ENCODE measurements at regions not wholly inside any gene's neighbourhood (a gene's known extent, or its start where the extent isn't known, plus 50 kb on each side); places are given as distances from the start of the nearest gene placed in this dataset.
A peak's percentile ranks its signal among the peaks of the same experiment; 100 is the strongest.

DNA sequence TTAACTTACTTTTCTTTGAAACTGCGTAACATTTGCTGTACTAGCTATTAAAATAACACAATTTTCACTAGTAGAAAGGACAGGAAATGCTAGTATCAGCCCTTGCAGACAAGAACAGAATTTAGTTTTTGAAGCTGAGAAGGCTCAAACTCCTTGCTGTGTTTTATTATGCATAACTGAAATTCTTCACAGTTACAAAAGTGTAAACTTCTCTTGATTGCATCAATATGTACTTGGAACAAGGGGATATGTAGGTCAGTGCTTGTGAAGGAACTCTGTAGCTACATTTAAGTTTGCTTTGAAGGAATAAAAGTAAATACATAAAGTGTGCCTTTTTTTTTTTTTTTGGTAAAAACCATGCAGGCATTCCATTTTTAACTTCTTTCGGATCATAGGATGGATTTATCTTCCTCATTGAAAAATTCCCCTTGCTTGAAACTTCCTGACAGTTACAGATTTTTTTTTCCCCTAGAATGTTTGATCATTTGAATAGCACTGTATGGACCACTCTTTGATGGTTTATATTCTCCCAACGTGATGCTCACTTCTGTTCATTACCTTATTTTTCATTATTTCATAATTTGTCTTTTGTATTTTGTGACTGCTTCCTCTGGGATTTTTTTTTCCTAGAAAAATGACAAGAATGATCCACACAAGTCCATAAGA is 94.9 kb upstream of the DAB2 start:
- ATAC-seq, result peak; percentile 78
- intact Hi-C loops (cut with DNase I), result no loop called here
- no peak for DNase-seq (ENCODE audit: low spot score)

DNA sequence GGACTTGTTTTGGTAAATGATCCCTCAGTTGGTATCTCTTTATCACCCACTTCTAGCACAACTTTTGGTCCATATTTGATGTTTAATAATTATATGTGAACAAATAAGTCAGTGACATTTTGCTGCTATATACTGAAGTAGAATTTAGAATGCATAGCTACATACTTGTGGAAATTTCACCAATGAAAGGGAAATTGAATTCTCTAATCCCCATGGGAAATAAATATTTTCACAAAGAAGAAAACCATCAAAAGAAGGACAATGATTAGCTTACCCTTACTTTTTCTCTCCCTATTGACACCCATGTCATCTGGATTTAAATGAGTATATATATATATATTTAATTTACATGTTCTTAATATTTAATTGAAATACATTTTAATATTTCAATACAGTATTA is 94.3 kb upstream of the DAB2 start:
- DNase-seq (ENCODE audit: low spot score) (no peak), ATAC-seq (no peak)
- intact Hi-C loops (cut with DNase I), result no loop called here

DNA sequence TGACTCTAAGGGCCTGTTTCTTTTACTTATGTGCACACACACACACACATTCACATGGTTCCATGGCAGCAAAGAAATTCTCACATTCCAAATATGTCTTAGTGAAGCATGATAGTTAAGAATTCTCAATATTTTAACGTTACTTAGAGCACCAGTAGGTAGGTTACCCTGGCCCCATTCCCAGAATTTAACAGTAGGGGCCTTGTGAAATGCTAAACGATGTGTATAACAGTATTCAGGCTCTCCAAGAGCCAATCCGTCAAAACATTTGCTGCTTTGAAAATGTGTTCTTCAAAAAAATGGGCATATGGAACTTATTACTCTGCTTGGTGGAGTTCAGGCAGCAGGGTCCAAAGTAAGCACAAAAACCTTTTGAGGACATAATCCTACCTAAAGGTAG is 93.7 kb upstream of the DAB2 start:
- peak; percentile 62 for ATAC-seq
- intact Hi-C loops (cut with DNase I), result no loop called here

DNA sequence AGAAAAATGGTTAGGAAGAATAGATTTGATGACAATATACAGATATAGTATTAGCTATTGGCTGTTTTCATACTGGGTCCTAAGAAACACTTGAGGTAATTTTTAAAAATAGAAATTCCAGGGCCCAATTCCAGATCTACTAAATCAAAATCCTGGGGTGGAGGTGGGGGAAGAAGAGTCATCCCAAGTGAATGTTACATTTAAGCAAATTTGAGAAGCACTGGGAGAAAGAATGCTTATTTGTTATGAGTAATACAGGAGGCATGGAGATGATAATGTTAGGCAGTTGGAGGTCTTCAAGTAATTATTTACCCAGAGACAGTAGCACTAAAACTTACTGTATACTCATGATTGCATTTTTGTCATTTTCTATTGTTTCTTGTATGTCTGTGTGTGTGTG is 93.0 kb upstream of the DAB2 start:
- DNase-seq (ENCODE audit: low spot score) (no peak), ATAC-seq (no peak)
- intact Hi-C loops (cut with DNase I), result no loop called here

More for the DNA sequence above, 93.7 kb upstream of the DAB2 start:
- DNase-seq (ENCODE audit: low spot score), result no peak

DNA sequence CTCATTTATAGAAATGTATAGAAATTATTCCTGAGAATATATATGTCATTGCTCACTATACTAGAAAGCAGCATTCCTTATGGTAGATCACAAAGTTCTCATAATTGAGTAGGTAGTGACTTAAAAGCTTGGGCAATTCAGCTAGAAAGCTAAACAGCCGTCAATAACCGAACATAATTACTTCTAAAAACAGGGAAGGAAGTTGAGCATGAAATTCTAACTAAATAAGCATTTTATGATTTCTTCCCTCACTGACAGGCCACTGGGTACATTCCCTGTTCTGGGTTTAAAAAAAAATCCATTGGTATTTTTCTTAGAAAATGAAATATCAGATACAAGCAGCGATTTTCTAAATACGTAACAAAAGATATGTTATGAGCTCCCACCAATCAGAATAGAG is 91.1 kb upstream of the DAB2 start:
- DNase-seq (ENCODE audit: low spot score), result no peak
- intact Hi-C loops (cut with DNase I), result no loop called here
- ATAC-seq, result no peak

DNA sequence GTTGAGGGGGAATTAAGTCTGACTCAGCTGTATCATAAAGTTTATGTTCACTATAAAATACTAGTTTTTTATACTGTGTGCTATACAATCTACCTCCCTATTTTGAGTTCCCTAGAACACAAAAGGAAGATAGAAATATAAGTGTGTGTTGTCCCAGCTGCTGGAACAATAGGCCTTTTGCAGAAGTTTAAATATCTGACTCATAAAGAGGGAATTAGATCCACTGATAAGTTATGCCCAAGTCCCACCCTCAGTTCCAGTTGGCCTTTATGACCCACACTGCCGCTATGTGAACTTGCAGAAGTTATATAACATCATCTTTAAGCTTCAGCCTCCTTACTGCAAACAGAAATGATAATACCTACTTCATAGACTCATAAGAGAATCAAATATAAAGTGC is 88.5 kb upstream of the DAB2 start:
- ATAC-seq (no peak), DNase-seq (ENCODE audit: low spot score) (no peak)
- intact Hi-C loops (cut with DNase I), result no loop called here

DNA sequence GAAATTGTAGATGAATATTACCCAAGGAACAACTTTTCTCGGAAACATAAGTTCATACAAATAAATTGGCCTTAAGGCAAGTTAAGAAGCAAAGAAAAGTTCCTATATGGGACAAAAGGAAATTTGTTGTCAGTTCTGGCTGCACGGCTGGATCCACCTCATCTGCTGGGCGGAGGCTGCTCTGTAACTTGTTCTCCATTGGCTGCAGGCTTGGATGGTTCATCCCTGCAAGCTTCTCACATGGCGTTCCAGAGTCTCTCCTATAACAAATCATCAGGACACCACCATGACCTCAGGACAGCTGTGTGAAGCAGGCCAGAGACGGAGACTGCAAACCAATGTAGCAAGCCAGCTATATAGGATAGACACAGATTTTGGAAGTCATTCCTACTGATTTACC is 81.4 kb upstream of the DAB2 start:
- DNase-seq (ENCODE audit: low spot score) (no peak), ATAC-seq (no peak)
- intact Hi-C loops (cut with DNase I), result no loop called here

DNA sequence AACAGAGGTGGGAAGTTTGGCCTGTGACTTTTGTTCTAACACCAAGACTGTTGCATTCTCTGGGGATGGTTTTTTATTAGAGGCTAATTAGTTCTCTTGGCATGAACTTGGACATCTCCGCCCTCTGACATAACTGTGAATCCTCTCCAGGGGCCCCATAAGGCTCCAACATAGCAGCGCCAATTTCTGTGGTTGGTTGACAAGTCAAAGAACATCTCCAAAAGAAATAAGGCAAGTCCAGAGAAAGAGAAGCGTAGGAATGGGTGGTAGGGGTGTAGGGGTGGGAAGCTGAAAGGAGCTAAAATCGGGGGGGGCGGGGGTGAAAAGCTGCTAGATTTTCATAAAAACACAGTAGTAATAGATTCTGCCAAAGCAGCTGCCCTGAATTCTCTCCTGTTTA is 81.0 kb upstream of the DAB2 start:
- no peak for DNase-seq (ENCODE audit: low spot score)
- ATAC-seq, result no peak
- intact Hi-C loops (cut with DNase I), result no loop called here

DNA sequence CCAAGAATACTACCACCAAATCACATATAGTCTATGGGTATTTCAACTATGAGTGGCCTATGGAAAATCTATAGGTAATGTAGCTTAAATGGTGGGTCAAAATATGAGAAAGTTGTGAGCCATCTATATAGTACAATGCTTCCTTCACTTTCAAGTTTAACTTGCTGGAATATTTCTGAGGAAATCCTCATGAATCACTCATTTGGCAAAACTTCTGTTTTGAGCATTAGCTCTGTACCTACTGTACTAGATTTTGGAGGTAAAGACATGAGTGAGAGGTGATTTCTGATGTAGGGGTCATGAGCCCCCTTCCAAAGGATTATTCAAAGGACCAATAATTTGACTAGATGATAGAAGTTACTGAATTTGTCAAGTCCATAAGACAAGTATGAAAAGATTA is 80.6 kb upstream of the DAB2 start:
- DNase-seq (ENCODE audit: low spot score) (no peak), ATAC-seq (no peak)
- intact Hi-C loops (cut with DNase I), result no loop called here

DNA sequence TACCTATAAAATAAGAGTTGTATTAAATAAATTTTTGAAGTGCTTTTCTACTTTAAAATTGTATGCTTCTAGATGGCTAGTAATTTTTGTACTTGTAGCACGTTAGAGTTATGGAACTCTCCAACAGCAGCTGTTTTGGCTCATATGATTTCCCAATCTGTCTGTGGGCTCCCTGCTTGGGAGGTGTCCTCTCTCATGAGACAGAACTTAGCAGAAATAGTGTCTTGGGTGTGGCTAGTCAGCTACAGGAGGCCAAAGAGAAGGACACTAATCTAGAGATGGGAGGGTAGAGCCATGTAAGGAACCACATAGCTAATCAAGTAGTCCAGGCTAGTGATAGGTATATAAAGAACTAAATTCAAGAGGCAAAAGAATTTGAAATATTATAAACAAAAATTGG is 78.4 kb upstream of the DAB2 start:
- DNase-seq (ENCODE audit: low spot score), result no peak

DNA sequence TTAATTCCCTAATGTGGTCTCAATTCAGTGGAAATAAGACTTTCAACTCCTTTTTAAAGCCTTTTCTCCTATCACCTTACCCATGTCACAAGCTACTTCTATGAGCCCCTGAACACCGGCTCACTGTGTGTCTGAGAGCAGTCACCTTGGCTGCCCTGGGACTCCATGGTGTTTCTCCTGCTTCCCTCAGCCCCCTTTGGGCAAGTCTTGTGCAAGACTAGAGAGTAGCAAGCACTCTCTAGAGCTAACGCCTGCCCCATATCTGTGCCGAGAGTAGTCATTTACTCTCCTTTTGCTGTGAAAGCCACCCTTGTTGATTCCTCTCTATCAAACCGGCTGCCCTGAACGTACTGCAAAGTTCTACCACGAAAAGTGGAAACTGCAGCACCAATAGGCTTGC is 77.9 kb upstream of the DAB2 start:
- DNase-seq (ENCODE audit: low spot score), result no peak
- ATAC-seq, result peak; percentile 23
- intact Hi-C loops (cut with DNase I), result no loop called here

More for the DNA sequence above, 78.4 kb upstream of the DAB2 start:
- ATAC-seq, result peak; percentile 69
- intact Hi-C loops (cut with DNase I), result no loop called here

DNA sequence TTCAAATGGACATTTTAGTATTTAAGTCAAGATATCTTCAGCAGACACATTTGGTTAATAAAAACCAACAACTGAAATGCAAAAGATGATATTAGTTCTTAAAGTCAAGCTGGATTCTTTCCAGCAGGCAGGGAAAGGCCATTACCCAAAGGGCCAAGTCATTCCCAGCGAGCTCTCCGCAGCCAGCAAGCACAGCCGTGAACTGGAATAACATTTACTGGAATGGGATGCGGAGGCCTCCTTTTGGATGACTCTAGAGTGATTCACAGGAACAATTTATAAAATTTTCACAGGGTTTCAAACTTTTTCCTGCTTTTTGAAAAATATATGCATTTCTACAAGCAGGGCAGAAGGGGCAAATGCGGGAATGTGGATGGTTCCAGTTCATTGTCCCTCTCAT is 76.6 kb upstream of the DAB2 start:
- peak; percentile 88 for ATAC-seq
- intact Hi-C loops (cut with DNase I), result no loop called here
- peak; percentile 69 for DNase-seq (ENCODE audit: low spot score)

DNA sequence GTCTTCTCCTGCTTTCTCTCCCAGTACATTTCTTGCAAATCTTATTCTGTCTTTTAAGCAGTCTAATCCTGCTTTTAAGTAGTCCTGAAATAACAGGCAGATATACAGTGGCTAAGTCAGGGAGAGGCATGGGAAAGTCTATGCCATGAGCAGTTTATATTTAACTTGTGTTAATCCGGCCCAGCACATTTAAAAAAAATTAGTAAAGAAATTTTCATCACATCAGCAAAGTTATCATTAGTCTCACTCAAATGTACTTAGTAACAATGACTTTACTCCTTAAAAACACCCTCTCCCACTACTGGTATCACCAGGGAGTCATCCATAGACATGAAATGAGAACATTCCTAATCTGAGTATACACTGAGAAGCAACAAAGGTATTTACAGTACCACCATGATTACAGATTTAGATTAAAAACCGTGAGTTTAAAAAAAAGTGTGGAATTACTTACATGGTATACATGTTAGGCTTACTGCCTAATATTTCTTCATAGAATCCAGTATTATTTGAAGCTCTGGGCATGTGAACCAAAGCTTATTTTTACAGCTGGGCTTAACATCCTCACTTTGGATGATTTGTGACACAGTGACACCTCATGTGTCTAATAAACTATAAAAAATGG is 75.9 kb upstream of the DAB2 start:
- no peak for DNase-seq (ENCODE audit: low spot score)
- intact Hi-C loops (cut with DNase I), result no loop called here
- ATAC-seq, result no peak

DNA sequence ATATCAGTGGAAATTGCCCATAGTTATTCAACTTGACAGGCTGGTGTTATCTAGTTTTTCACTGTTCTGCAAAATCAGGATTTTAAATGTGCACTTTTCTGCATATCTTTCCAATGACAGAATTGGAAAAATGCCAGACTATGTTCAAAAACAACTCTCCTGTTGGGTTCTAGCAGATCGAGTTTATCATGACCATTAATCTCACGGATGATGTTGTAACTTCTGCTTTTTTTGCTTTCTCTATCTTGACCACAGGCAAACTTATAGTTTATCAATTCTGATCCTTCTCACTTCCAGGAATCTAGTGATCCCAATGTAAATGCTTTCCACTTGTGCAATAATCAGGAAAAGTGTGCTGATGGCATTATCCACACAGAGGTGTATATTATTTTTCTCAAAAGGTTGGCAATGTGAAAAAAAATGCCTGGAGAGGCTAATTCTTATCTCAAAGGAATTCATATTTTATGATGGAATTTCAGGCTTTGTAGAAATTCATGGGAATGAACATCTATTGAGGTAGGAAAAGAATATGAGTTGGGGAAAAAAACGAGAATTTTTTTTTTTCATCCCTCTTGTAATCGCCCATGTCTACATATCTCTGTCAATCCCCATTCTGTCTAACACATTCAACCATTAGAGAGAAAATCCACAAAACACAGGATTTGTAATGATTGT is 73.6 kb upstream of the DAB2 start:
- DNase-seq (ENCODE audit: low spot score) (no peak), ATAC-seq (no peak)
- intact Hi-C loops (cut with DNase I), result no loop called here

DNA sequence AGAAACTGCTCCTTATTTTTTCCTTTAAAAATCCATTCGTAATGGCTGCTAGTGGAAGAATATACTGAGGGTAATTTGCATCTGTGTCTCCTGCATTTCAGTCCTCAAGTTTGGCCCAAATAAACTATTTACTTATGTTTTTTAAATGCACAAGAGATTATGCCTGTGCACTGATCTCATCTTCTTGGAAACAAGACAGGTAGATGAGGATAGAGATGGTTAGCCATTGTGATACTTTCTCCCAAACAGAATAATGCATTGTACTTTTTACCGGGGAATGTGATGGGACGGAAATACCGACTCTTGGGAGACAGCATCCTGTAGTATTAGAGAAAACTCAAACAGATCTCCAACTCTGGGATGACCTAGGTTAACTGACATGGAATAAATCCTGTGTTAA is 72.5 kb upstream of the DAB2 start:
- intact Hi-C loops (cut with DNase I), result no loop called here
- no peak for DNase-seq (ENCODE audit: low spot score)

DNA sequence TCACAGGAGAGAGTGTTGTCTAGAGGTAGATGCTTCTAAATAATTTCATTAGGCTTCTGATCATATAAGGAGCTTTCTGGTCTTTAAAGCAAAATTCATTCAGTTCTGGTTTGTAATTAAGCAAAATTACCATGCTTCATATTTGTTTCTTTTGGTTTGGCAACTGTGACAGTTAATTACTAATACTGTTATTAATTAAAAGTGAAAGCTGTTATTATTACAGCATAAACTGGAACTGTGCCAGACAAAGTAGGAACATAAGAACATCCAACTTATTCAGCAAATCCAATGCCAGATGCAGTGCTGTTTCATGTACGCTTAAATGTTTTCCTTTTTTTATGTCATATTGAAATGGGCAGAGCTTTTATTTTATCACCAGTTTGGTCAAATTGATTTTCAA is 70.4 kb upstream of the DAB2 start:
- intact Hi-C loops (cut with DNase I), result no loop called here
- no peak for ATAC-seq

More for the DNA sequence above, 72.5 kb upstream of the DAB2 start:
- ATAC-seq, result no peak

DNA sequence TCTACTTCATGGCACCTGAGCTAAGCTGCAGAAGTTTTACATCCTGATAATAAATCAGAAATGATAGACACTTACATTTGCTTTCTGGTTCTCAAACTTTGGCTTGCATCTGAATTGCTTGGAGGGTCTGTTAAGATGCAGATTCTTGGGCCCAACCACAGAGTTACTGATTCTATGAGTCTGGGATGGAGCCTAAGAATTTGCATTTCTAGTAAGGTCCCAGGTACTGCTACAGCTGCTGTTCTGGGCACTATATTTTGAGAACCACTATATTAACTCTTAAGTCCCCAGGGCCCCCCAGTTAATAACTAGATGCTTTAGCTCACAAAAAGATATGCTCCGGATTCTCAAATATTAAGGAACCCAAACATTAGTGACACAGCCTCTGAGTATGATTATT is 69.8 kb upstream of the DAB2 start:
- ATAC-seq (no peak), DNase-seq (ENCODE audit: low spot score) (no peak)
- intact Hi-C loops (cut with DNase I), result no loop called here

More for the DNA sequence above, 70.4 kb upstream of the DAB2 start:
- DNase-seq (ENCODE audit: low spot score), result no peak

DNA sequence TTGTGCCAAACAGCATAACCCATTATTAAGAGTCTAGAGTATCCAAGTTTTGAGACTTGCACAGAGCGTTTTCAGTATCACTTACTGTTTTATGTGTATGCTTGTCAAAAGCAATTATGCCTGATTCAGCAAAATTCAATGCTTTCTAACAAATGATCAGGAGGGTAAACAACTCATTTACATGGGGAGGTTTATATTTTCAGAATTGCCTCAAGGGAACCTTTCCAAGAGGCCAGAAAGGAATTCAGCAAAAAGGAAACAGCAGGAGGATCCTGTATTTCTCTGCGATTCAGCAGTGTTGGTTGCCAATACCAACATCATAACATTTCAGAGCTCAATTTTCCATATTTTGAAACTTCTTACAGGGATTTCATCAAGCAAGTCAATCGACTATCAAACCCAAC is 69.3 kb upstream of the DAB2 start:
- no peak for DNase-seq (ENCODE audit: low spot score)
- intact Hi-C loops (cut with DNase I), result no loop called here
- ATAC-seq, result peak; percentile 71

DNA sequence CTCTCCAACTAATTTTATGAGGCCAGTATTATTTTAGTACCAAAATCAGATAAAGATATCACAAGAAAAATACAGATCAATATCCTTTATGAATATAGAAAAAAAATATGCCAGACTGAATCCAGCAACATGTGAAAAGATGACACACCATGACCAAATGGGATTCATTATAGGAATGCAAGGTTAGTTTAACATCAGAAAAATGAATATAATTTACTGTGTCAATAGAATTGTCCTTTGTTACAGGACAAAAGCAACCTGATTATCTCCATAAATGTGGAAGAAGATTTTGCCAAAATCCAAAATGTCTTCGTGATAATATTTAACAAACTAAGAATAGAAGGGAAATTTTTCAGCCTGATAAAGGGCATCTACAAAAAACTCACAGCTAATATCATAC is 66.4 kb upstream of the DAB2 start:
- ATAC-seq (no peak), DNase-seq (ENCODE audit: low spot score) (no peak)
- intact Hi-C loops (cut with DNase I), result no loop called here

DNA sequence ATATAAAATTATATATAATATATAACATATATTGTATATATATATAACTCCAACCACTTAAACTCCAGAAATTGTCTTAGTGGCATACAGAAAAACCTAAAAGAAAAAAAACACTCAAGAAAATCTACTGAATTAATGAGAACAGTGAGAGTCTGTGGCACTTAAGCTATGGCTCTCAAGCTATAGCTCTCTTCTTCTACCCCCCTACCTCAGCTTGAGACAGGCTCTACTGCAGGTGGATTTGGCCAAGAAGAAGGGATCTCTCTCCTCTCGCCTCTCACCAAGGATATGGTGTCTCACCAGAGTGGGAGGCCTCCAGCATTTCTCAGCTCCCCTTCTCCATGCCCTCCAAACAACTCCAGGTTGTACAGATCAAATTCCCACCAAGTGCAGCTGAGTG is 64.5 kb upstream of the DAB2 start:
- intact Hi-C loops (cut with DNase I), result no loop called here
- ATAC-seq, result no peak
- DNase-seq (ENCODE audit: low spot score), result no peak

DNA sequence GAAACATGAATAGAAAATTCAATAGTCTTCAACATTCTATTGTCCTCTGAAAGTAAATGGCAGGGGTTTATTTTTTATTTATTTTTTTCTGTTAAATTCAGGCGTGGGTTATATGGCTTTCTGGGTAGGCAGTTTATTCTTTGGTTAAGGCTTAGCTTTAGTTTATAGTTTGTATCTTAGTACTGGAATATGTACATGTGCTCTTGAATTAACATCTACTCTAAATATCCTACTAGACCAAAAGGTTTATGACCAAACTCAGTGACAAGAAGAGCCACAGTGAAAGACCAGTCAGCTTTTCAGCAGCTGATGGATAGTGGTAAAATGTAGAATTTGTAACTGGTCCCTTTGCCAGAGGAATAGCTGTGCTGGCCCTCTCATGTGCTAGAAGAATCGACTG is 62.0 kb upstream of the DAB2 start:
- intact Hi-C loops (cut with DNase I), result no loop called here
- no peak for ATAC-seq
- no peak for DNase-seq (ENCODE audit: low spot score)
